ENCODE measurements at regions not wholly inside any gene's neighbourhood (a gene's known extent, or its start where the extent isn't known, plus 50 kb on each side); places are given as distances from the start of the nearest gene placed in this dataset.

DNA sequence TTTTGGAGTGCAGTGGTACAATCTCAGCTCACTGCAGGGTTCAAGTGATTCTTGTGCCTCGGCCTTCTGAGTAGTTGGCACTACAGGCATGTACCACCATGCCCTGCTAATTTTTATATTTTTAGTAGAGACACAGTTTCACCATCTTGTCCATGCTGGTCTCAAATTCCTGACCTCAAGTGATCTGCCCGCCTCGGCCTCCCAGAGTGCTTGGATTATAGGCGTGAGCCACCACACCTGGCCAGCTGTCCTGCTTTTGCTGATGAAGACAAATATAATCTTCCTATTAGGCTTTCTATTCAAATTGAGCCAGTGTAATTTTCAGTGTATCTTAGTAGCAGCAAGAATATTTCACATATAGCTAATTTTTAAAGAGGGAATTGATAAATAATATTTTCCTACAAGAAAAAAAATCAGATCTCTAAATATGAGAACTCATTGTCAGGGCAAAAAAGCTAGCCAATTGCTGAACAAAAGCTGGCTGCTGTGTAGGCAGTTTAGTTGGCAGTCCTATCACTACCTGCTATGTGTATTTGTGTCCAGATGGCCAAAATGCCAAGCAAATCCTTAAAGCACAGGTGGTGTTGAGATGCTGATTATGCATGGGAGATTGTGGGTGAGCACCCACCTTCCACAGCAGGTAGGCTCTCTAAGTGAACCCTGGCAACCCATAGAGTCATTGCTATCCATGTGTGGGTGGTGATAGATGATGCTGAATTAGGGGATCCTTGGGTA is 60.8 kb upstream of the STAM2 start:
- CTCF ChIA-PET, result no interaction called here
- Histone ChIP-seq H3K27me3 (ENCODE audit: control insufficient read depth in 2 of 2, insufficient read depth in 2 of 2, low read length in 2 of 2) (no peaks in the 10 kb centered on the region), H3K9me1 (replicated peaks; ENCODE audit: control insufficient read depth, extremely low read depth, insufficient read depth, low read length) (no peaks in the 10 kb centered on the region), H3K79me2 (ENCODE audit: control insufficient read depth, insufficient read depth, low read length) (no peaks in the 10 kb centered on the region), H3K27ac (ENCODE audit: insufficient read depth, low read depth, low read length) (no peak overlapping the region), H3K4me3 (replicated peaks in 1 of 3; ENCODE audit: insufficient read depth in 1 of 3, low read depth in 1 of 3, low read length in 3 of 3) (no peak overlapping the region), H2AFZ (ENCODE audit: low read depth, low read length) (no peak overlapping the region), H3K4me2 (ENCODE audit: insufficient read depth, low read length) (no peak overlapping the region), H4K20me1 (replicated peaks; ENCODE audit: control insufficient read depth, extremely low read depth, insufficient read depth, low read length) (no peaks in the 10 kb centered on the region), H3K36me3 (ENCODE audit: control insufficient read depth in 2 of 2, extremely low read depth in 1 of 2, insufficient read depth in 2 of 2, low read length in 2 of 2) (no peaks in the 10 kb centered on the region), H3K9ac (replicated peaks; ENCODE audit: extremely low read depth, insufficient read depth, low read length) (no peak overlapping the region), H3K4me1 (ENCODE audit: control insufficient read depth, extremely low read depth, insufficient read depth, low read length) (peaks cover 9% of the 10 kb centered on the region), H3K9me3 (replicated peaks; ENCODE audit: control insufficient read depth, insufficient read depth, low read length) (peaks cover 6% of the 10 kb centered on the region)
- TF ChIP-seq POLR2A (IDR thresholded peaks at IDR 0.05; ENCODE audit: low read depth, low read length) (no peak), POLR2AphosphoS5 (IDR thresholded peaks at IDR 0.05; ENCODE audit: insufficient read depth, low read depth, low read length) (no peak), EZH2 (IDR thresholded peaks at IDR 0.05; ENCODE audit: borderline replicate concordance, low read depth, low read length, severe bottlenecking) (no peak), JUN (IDR thresholded peaks at IDR 0.05; ENCODE audit: borderline replicate concordance, insufficient read depth, insufficient read length, low read depth) (no peak)
- TF ChIP-seq, protein P1, sequence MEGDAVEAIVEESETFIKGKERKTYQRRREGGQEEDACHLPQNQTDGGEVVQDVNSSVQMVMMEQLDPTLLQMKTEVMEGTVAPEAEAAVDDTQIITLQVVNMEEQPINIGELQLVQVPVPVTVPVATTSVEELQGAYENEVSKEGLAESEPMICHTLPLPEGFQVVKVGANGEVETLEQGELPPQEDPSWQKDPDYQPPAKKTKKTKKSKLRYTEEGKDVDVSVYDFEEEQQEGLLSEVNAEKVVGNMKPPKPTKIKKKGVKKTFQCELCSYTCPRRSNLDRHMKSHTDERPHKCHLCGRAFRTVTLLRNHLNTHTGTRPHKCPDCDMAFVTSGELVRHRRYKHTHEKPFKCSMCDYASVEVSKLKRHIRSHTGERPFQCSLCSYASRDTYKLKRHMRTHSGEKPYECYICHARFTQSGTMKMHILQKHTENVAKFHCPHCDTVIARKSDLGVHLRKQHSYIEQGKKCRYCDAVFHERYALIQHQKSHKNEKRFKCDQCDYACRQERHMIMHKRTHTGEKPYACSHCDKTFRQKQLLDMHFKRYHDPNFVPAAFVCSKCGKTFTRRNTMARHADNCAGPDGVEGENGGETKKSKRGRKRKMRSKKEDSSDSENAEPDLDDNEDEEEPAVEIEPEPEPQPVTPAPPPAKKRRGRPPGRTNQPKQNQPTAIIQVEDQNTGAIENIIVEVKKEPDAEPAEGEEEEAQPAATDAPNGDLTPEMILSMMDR (IDR thresholded peaks at IDR 0.05; ENCODE audit: extremely low read depth in 1 of 2, insufficient read depth in 1 of 2, low read depth in 1 of 2, low read length in 2 of 2), result no peak
- TF ChIP-seq, protein P2, sequence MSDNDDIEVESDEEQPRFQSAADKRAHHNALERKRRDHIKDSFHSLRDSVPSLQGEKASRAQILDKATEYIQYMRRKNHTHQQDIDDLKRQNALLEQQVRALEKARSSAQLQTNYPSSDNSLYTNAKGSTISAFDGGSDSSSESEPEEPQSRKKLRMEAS (IDR thresholded peaks at IDR 0.05; ENCODE audit: insufficient read depth, insufficient read length), result no peak
- BruUV-seq (replicated peaks), result no TSS peak
- dilution Hi-C loops (cut with MboI; ENCODE audit: extremely low pct_ligation_motif_present, low sequenced_read_pairs), result no loop called here
- intact Hi-C loops (cut with micrococcal nuclease), result no loop called here
- FAIRE-seq (no peak), DNase-seq (ENCODE audit: low read depth, low spot score) (no peak)
- POLR2A ChIA-PET, result no interaction called here
